Gastrocnemius medialis (tissue), 4 donors: ENCODE measurements at regions not wholly inside any gene's neighbourhood (a gene's known extent, or its start where the extent isn't known, plus 50 kb on each side); places are given as distances from the start of the nearest gene placed in this dataset.

Source experiments
- CTCF ChIP-seq, 5 experiments: fragments of 450-650 bp in 3 of 5; fragments of 200-600 bp in 2 of 5; sonication (generic) in 2 of 5; IDR thresholded peaks in 4 of 5; conservative IDR thresholded peaks in 1 of 5; 1 replicate in 4 of 5; 2 replicates in 1 of 5; pipeline ENCODE4 v1.5.1; 2016 to 2019; ENCODE audit warnings: antibody characterized with exemption in 5 of 5, mild to moderate bottlenecking in 3 of 5, moderate library complexity in 3 of 5
- POLR2A ChIP-seq, 2 donors: fragments of 450-650 bp; IDR thresholded peaks; one replicate each; pipeline ENCODE4 v1.6.1; 2017; ENCODE audit warnings: antibody characterized with exemption in 2 of 2, mild to moderate bottlenecking in 2 of 2, moderate library complexity in 2 of 2

GRCh38 chr17:43342589-43342890 is 56.3 kb upstream of the ARL4D start:
- TF ChIP-seq CTCF (IDR thresholded peaks at IDR 0.05 in 4 of 5, conservative IDR thresholded peaks at IDR 0.05 in 1 of 5): no peak
- TF ChIP-seq POLR2A (IDR thresholded peaks at IDR 0.05): no peak
